ENCODE measurements at regions not wholly inside any gene's neighbourhood (a gene's known extent, or its start where the extent isn't known, plus 50 kb on each side); places are given as distances from the start of the nearest gene placed in this dataset.

DNA sequence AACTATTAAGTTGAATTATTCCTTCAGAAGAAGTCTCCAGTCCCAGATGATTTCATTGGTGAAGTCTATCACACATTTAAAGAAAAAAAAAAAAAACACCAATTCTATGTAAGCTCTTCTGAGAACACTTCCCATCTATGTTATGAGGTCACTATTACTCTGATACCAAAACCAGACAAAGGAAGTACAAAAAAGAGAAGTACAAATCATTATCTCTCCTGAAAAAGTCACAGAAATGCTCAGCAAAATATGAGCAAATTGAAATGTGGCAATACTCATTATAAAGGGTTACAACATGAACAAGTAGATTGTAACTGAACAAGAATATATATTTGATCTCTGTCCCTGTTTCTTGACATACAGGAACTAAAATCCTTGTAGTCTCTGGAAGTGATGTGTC lies 280.4 kb downstream of the TLE1 start:
- no peak for FAIRE-seq
- TF ChIP-seq POLR2A (IDR thresholded peaks at IDR 0.05; ENCODE audit: low read depth, low read length) = no peak
- DNase-seq (ENCODE audit: insufficient read length, low spot score) = no peak

DNA sequence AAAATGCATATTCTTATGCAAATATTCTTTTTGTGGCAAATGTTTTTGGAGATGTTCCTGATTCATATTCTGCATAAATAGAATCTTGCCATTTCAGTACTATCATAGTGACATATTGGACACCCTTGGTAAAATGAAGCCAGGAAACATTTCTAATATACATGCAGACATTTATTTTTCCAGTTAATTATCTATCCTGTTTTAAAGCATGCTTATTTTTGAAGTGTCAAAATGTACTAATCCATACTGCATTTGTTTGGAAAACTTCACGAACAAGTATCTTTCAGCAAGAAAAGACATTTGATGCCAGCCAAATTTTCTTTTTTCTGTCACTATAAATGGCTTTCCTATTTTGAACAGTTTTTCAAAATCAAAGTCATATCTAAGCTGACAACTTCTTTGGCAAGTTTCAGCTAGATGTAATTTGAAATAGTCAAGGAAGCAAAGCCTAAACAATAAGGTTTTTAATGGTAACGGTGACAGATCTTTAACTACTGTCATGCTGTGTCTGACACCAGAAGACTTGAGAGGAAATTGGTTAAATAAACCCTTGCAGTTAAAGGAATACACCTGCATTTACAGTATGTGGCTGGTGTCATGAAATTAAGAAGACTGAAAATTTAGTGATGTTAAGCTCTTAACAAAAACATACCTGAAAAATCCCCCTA lies 284.3 kb downstream of the TLE1 start:
- FAIRE-seq (peak; percentile 45), DNase-seq (ENCODE audit: insufficient read length, low spot score) (no peak)
- TF ChIP-seq POLR2A (IDR thresholded peaks at IDR 0.05; ENCODE audit: low read depth, low read length) = no peak

DNA sequence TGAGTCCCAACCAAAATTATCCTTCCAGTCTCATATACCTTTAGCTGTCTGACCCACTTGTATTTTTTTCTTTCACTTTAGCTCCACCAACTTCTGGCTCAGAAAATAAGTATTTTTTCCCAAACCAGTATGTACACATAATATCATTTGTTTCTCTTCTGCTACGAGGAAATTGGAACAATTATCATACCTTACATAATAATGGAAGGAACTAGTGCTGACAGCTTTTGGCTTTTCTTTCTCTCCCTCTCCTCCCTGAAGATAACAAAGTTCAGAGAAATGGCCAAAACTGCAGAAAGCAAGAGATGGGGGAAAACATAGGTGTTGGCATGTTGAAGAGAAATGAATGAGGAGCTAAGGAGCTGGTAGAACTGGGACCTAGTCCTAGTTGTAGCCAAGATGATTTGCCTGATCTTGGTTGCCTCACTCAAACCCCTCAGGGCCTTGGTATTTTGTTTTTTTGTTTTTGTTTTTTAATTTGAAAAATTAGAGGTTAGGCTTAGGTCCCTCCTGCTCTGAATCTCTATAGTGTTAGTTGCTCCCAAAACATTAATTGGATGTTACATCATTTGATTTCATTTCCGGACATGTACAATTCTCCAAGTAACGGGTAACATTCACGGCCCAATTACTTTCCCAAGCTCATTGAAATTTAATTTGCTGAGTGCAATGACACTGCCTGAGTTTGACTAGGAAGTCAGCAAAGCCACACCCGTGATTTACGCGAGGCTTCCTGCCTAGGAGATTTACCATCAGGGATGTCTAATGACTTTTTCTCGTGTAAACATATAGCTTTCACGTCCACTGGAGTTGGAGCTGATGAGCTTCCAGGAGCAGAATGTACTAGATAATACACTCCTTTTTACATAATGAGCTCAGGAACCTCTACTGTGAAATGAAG lies 291.6 kb downstream of the TLE1 start:
- DNase-seq (ENCODE audit: insufficient read length, low spot score) (no peak), FAIRE-seq (no peak)
- no peak for TF ChIP-seq POLR2A (IDR thresholded peaks at IDR 0.05; ENCODE audit: low read depth, low read length)

DNA sequence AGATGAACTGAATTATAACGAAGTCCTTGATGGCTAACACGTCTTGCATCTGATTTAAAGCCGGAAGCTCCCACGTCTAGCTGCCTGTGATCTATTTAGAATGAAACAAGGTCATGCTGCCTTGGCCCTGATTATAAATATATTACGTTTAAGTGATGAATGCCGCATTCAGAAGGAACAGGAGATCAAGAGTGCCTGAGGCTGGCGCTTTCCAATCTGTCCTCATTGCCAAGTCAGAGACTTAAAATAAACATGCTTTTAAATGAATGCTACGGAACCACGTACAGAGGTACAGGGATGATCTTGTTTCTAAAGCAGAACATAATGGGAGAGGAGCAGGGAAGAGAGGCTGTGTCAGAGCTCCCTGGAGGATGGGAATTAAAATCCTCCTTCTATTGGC lies 292.8 kb downstream of the TLE1 start:
- no peak for TF ChIP-seq POLR2A (IDR thresholded peaks at IDR 0.05; ENCODE audit: low read depth, low read length)
- FAIRE-seq = no peak

DNA sequence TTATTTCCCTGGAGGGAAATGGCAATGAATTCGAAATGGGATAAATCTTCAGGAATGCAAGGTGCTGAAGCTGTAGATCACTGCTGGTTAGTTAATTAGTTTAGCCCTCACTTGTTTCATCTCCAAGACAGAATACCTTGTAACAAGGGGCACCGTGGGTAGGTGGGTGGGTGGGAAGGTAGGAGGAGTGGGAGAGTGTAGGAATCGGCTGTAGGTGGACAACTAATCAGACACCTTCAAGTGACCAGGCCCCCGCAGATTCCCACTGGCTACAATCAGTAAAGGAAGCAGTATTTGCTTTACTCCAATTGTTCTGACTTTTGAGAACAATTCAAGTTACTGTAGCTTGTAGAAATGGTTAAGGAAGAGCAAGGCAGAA lies 293.7 kb downstream of the TLE1 start:
- TF ChIP-seq POLR2A (IDR thresholded peaks at IDR 0.05; ENCODE audit: low read depth, low read length) = no peak
- FAIRE-seq (no peak), DNase-seq (ENCODE audit: insufficient read length, low spot score) (no peak)

More for the DNA sequence above, 292.8 kb downstream of the TLE1 start:
- DNase-seq (ENCODE audit: insufficient read length, low spot score) = no peak

DNA sequence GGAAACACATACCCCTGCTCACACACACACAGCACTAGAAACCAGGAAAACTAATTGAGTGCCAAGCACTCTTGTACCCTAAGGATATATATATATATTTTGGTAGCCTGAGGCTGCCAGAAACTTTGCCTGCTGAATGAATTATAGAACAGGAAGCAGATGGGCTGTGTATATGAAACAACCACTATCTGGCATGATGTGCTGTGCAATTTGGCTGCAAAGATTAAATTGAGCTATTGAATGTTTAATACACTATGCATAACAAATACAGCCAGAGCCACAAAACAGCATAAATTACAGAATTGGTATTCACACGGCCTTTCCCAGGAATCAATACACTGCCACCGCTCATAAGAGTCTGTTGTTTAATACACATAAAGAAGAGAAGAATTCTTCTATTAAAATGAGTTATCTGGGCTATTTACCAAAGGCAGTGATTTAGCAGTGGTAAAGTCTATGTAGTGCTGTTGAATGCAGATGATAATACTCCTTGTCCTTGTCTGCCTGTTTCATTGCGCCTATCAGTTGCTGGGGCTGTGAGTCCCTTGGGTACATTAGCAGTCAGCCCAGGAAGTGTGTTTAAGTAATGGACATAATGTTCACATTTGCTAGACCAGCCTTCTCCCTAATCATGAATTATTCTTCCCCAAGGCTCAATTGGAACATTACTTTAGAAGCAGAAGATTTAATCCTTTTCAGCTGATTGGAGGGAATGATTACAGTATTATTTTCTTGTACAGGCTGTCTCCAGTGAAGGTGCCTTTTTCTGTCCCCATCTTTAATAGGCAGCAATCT lies 294.3 kb downstream of the TLE1 start:
- FAIRE-seq (no peak), DNase-seq (ENCODE audit: insufficient read length, low spot score) (no peak)
- TF ChIP-seq POLR2A (IDR thresholded peaks at IDR 0.05; ENCODE audit: low read depth, low read length) = no peak

DNA sequence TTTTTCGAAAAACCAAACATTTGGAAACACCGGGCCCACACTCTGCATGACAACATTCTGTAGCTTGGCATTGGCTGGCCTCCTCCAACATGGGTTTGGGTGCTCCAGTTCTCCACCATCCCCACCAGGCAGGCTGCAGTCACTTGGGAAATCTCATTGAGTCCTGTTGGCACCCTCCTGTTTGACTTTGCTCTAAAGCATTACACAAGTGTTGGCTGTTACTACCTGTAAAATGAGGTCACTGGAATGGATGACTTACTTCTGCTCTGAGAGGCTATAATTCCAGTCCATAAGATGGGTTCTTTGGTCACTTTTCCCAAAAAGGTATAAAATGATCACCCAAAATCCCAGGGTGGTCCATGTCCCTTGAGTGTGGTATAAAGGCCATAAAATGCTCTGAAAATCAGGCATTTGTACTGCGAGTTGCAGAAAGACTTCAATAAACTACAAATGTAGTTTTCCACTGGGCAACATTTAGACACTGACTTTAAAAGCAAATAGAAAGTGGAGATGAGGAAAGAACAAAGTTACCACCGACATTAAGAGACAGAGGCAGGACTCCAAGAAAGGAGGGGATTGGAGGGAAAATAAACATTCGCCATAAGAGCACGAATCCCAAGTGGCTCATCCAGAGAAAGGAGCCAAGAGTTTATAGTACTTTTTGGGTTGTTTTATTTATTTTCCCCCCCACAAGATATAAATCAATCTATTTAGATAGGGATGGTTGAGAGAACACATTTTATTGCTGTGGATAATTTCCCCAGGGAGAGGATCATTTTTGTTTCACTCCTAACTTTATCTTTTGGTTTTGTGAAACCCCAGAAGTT lies 295.1 kb downstream of the TLE1 start:
- FAIRE-seq (no peak), DNase-seq (ENCODE audit: insufficient read length, low spot score) (no peak)
- no peak for TF ChIP-seq POLR2A (IDR thresholded peaks at IDR 0.05; ENCODE audit: low read depth, low read length)

DNA sequence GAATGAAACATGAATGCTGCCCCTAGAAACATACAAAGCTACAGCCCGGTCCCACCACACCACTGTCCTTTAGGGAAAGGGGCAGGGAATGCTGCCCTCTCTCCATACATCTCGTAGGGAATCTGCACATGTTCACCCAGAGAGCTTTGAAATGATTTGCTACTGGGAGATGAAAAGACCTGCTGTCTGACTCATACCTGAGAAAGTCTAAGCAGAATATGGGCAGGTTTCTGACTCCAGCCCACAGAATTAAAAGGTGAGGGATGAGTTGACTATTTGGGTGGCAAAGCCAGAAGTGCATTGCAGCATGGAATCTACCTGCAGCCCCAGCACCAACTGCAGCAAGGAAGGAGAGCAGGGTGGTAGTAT lies 297.9 kb downstream of the TLE1 start:
- no peak for TF ChIP-seq POLR2A (IDR thresholded peaks at IDR 0.05; ENCODE audit: low read depth, low read length)
- FAIRE-seq (no peak), DNase-seq (ENCODE audit: insufficient read length, low spot score) (no peak)

DNA sequence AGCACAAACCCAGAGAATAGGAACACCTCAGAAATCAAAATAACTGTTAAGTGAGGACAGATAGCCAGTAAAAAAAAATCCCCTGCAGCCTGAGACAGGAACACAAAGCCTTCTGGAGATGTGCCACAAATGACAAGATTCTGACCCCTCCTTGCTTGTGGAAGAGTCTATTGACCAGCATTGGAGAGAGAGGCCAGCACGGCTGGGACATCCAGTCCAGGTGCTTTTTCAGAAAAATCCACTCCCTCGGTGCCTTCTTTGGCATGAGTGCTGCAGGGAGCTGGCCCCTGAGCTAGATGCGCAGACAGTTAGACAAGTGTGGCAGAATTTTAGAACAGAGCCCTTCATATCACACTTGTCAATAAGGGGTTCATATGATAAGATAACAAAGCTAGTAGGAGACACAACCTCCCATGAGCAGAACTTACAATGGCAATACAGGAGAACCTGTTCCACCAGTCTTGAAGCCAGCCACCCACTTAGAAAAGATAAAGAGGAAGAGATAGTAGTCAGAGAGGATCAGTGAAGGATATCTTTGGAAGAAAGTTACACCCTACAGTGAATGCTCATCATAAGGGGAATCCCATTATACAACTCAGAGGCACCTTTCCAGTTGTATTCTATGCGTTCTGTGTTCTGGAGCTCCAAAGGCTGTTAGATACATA lies 298.4 kb downstream of the TLE1 start:
- TF ChIP-seq POLR2A (IDR thresholded peaks at IDR 0.05; ENCODE audit: low read depth, low read length) = no peak
- FAIRE-seq (no peak), DNase-seq (ENCODE audit: insufficient read length, low spot score) (no peak)

DNA sequence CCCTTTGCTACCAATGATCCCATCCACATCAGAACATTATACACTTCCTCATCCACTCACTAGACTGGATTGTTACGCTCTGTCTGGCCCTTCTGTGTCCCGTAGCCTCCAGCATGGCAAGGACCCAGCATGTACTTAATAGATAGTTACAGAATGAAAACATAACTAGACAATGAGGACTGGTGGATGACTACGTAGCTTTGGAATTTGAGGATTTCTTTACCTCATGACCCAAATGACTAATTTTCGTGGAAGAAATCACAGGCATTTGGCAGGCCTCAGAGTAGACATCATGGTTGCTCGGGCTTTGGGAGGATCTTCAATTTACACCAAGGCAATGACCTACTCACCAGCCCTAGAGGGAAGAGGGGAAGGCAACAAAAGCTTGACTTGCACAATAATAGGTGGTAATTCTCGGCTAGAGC lies 299.8 kb downstream of the TLE1 start:
- DNase-seq (ENCODE audit: insufficient read length, low spot score) = peak; percentile 73

DNA sequence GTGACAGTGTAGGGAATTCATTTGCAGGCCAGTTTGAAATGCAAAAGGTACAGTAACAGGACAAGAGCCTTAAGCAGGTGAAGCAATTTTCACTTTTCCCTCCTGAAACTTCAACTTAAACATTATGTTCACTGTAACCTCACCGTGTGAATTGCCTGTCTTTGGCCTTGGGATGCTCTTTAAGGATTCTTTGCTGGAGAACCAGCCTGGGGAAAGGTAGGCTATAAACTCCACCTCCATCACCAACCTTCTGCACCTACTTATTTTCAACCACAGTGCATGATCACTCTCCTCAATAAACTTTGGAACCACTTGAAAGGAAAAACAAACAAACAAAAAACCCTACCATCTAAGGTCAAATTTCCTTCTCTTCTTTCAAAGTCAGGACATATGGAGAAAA lies 300.5 kb downstream of the TLE1 start:
- FAIRE-seq (peak; percentile 36), DNase-seq (ENCODE audit: insufficient read length, low spot score) (no peak)
- no peak for TF ChIP-seq POLR2A (IDR thresholded peaks at IDR 0.05; ENCODE audit: low read depth, low read length)

More for the DNA sequence above, 299.8 kb downstream of the TLE1 start:
- FAIRE-seq = peak; percentile 99
- no peak for TF ChIP-seq POLR2A (IDR thresholded peaks at IDR 0.05; ENCODE audit: low read depth, low read length)

DNA sequence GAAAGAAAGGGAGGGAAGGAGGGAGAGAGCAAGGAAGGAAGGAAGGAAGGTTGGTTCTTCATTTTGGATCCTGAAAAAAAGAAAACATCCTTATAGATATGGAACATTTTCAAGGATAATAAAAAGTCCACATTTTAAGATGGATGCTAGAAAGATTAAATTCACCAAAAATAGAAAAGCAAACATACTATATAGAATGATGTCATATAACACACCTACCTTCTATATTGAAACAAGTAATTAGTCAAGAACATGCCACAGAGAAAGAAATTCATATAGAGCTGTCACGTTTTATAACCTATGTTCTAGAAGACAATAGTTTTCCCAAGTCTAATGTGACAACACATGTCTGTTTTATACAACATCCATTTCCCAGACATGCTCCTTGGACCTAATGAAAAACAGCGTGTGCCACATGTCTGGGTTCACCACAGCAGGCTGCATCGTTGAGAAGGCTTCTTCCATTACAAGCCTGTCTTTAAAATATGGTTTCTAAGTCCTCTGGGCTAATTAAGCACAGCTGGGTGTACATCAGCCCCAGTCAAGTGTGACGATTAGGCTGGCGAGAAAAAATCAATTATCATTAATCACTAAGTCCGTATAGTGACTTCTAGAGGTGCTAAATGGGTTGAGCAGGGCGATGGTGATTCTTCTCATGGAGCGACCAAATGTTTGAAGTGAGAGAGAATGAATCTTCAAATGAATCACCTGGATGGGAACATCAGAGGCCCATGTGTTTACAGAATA lies 301.8 kb downstream of the TLE1 start:
- no peak for TF ChIP-seq POLR2A (IDR thresholded peaks at IDR 0.05; ENCODE audit: low read depth, low read length)
- DNase-seq (ENCODE audit: insufficient read length, low spot score) (no peak), FAIRE-seq (no peak)

All from H54 (cell line).